HepG2 (cell line): ENCODE measurements at regions not wholly inside any gene's neighbourhood (a gene's known extent, or its start where the extent isn't known, plus 50 kb on each side); places are given as distances from the start of the nearest gene placed in this dataset.
A peak's percentile ranks its signal among the peaks of the same experiment; 100 is the strongest.

Experiments used
- ATF5 ChIP-seq: sonication (generic); formaldehyde crosslinking; IDR thresholded peaks from 2 replicates; pipeline ENCODE4 v1.4.0; 2020; ENCODE audit warnings: mild to moderate bottlenecking, low read depth, missing genetic modification reagents
- FOXA1 ChIP-seq, 2 experiments: fragments of 450-650 bp in 1 of 2; sonication (generic) in 1 of 2; formaldehyde crosslinking in 1 of 2; IDR thresholded peaks; 2 replicates each; pipeline versions ENCODE4 v1.4.0 to v1.6.1; 2016 to 2020; ENCODE audit warnings: missing genetic modification reagents in 1 of 2
- IRF9 ChIP-seq: sonication (generic); formaldehyde crosslinking; IDR thresholded peaks from 2 replicates; pipeline ENCODE4 v1.8.0; 2022; ENCODE audit warnings: missing genetic modification reagents, mild to moderate bottlenecking, borderline replicate concordance
- MLXIP ChIP-seq: sonication (generic); formaldehyde crosslinking; IDR thresholded peaks from 2 replicates; pipeline ENCODE4 v1.9.0; 2021; ENCODE audit warnings: missing genetic modification reagents, borderline replicate concordance
- REST ChIP-seq, 2 experiments: IDR thresholded peaks; 2 replicates each; pipeline ENCODE4 v1.6.1; 2011 to 2012; ENCODE audit warnings: low read length in 2 of 2, borderline replicate concordance in 1 of 2, low read depth in 1 of 2, mild to moderate bottlenecking in 1 of 2, moderate library complexity in 1 of 2
- SAP130 ChIP-seq: IDR thresholded peaks from 2 replicates; pipeline ENCODE4 v1.6.1; 2016; ENCODE audit warnings: low read depth
- SNAPC2 ChIP-seq: sonication (generic); formaldehyde crosslinking; IDR thresholded peaks from 2 replicates; pipeline ENCODE4 v1.8.1; 2022; ENCODE audit warnings: mild to moderate bottlenecking, missing genetic modification reagents
- SRSF9 ChIP-seq: fragments of 200-400 bp; formaldehyde crosslinking; IDR thresholded peaks from 2 replicates; pipeline ENCODE4 v1.6.1; 2018; ENCODE audit warnings: borderline replicate concordance, mild to moderate bottlenecking, low read depth, low read length; ENCODE audit not compliant: insufficient read depth, poor library complexity, severe bottlenecking
- STAG1 ChIP-seq: sonication (generic); formaldehyde crosslinking; IDR thresholded peaks from 2 replicates; pipeline ENCODE4 v1.4.0; 2020; ENCODE audit warnings: missing genetic modification reagents
- TCF12 ChIP-seq, 2 experiments: fragments of 450-650 bp in 1 of 2; sonication (generic) in 1 of 2; formaldehyde crosslinking in 1 of 2; IDR thresholded peaks; 2 replicates each; pipeline versions ENCODE4 v1.6.1 to v1.8.0; 2017 to 2022; ENCODE audit warnings: antibody characterized with exemption in 1 of 2, mild to moderate bottlenecking in 1 of 2, missing genetic modification reagents in 1 of 2, moderate library complexity in 1 of 2
- ZBTB34 ChIP-seq: sonication (generic); formaldehyde crosslinking; IDR thresholded peaks from 2 replicates; pipeline ENCODE4 v1.8.0; 2022; ENCODE audit warnings: mild to moderate bottlenecking, missing genetic modification reagents
- ZNF136 ChIP-seq: sonication (generic); formaldehyde crosslinking; IDR thresholded peaks from 2 replicates; pipeline ENCODE4 v1.8.1; 2022; ENCODE audit warnings: low read depth, mild to moderate bottlenecking, moderate library complexity, missing genetic modification reagents
- TF ChIP-seq, protein P1 (sequence below): sonication (generic); formaldehyde crosslinking; IDR thresholded peaks from 2 replicates; pipeline ENCODE4 v1.8.0; 2022; ENCODE audit warnings: missing genetic modification reagents, mild to moderate bottlenecking, moderate library complexity, borderline replicate concordance

DNA sequence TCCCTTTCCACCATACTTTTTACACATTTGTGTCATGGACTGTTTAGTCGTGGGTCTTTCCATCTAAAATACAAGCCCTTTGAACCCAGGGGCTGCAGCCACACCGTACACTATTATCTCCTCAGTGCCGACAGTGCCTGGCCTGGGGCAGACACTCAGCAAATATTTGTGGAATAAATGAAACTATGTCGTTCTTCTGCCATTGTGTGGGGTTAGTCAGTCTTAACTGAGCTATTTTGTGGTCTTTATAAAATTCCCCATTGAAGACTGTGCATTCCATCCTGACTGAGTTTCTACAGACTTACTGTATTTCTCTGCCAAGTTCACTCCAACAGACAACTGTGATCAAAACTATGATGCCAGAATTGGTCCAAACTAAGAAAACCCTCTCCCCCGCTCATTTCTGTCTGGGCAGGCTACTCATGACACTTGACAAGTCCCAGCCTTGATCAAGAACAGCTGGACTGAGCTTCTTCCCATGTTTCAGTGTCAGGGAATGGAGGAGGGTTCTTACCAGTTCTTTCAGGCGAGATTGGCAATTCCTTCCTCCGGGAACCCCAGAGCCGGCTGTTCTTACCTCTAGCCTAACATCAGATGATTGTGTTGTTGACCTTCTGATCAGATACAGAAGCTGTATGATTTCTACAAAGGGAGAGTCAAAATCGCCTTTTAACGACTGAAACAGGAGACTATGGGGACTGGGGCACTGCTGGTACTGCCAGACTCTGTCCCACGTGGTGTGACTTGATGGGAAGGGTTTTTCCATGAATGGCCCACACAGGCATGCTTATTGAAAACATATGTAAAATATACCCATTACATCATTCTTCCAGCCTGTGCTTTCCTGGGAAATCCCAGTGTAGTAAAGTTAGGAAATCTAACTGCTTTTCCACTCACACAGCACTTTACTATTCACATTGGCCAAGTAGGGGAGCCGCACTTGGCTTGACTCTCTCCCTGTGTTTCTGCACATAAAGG, 77.4 kb upstream of the NPAS2 start (continued):
- TF ChIP-seq REST (IDR thresholded peaks at IDR 0.05; ENCODE audit: borderline replicate concordance in 1 of 2, low read depth in 1 of 2, low read length in 2 of 2) (no peak), MLXIP (CRISPR knock-in tag) (no peak), SRSF9 (no peak), SAP130 (CRISPR knock-in tag) (peak; percentile 60), ZNF136 (CRISPR knock-in tag) (no peak), FOXA1 (IDR thresholded peaks at IDR 0.05) (no peak), FOXA1 (CRISPR knock-in tag; IDR thresholded peaks at IDR 0.05) (peak; percentile 29; the same call in 1 of the 2 replicates), SNAPC2 (no peak), IRF9 (CRISPR knock-in tag) (no peak), ZBTB34 (CRISPR knock-in tag) (no peak), ATF5 (CRISPR knock-in tag) (no peak), STAG1 (CRISPR knock-in tag) (peak; percentile 34; the same call in 1 of the 2 replicates), TCF12 (IDR thresholded peaks at IDR 0.05) (no peak), TCF12 (CRISPR knock-in tag; IDR thresholded peaks at IDR 0.05) (no peak)
- TF ChIP-seq, protein P1, sequence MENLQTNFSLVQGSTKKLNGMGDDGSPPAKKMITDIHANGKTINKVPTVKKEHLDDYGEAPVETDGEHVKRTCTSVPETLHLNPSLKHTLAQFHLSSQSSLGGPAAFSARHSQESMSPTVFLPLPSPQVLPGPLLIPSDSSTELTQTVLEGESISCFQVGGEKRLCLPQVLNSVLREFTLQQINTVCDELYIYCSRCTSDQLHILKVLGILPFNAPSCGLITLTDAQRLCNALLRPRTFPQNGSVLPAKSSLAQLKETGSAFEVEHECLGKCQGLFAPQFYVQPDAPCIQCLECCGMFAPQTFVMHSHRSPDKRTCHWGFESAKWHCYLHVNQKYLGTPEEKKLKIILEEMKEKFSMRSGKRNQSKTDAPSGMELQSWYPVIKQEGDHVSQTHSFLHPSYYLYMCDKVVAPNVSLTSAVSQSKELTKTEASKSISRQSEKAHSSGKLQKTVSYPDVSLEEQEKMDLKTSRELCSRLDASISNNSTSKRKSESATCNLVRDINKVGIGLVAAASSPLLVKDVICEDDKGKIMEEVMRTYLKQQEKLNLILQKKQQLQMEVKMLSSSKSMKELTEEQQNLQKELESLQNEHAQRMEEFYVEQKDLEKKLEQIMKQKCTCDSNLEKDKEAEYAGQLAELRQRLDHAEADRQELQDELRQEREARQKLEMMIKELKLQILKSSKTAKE = 0 out of 2 replicates have a peak, but pooled peaks have one; percentile 38
